Endodermal cell (in vitro differentiated cells): ENCODE measurements at regions not wholly inside any gene's neighbourhood (a gene's known extent, or its start where the extent isn't known, plus 50 kb on each side); places are given as distances from the start of the nearest gene placed in this dataset.
A peak's percentile ranks its signal among the peaks of the same experiment; 100 is the strongest.

Experiments used
- DNase-seq: peaks from one replicate; pipeline ENCODE4 v3.0.0-alpha.2; 2017
- H3K27ac ChIP-seq: 2 replicates; pipeline ENCODE4 v1.5.1; 2013; ENCODE audit warnings: mild to moderate bottlenecking, low read depth, low read length, moderate library complexity
- H3K27me3 ChIP-seq: 2 replicates; pipeline ENCODE4 v1.6.1; 2013; ENCODE audit warnings: mild to moderate bottlenecking, low read length, moderate library complexity; ENCODE audit not compliant: insufficient read depth, control insufficient read depth, poor library complexity, severe bottlenecking
- H3K36me3 ChIP-seq: 2 replicates; pipeline ENCODE4 v1.7.0; 2013; ENCODE audit warnings: mild to moderate bottlenecking, low read length, moderate library complexity; ENCODE audit not compliant: control insufficient read depth, insufficient read depth
- H3K4me1 ChIP-seq: one replicate; pipeline ENCODE4 v1.7.0; 2013; ENCODE audit warnings: low read length; ENCODE audit not compliant: control insufficient read depth, insufficient read depth
- H3K4me3 ChIP-seq: 2 replicates; pipeline ENCODE4 v1.5.1; 2013; ENCODE audit warnings: mild to moderate bottlenecking, low read length, moderate library complexity
- H3K9ac ChIP-seq: 2 replicates; pipeline ENCODE4 v1.6.1; 2013; ENCODE audit warnings: mild to moderate bottlenecking, low read length, moderate library complexity; ENCODE audit not compliant: poor library complexity, severe bottlenecking; ENCODE audit errors: extremely low read depth
- H3K9me3 ChIP-seq: 2 replicates; pipeline ENCODE4 v1.6.1; 2013; ENCODE audit warnings: mild to moderate bottlenecking, low read length, moderate library complexity; ENCODE audit not compliant: control insufficient read depth
- H3K27ac Mint-ChIP-seq: 2 replicates; pipeline ENCODE4 v1.8.0; 2020; ENCODE audit warnings: mixed read lengths
- H3K27me3 Mint-ChIP-seq: 2 replicates; pipeline ENCODE4 v1.8.0; 2021; ENCODE audit warnings: mild to moderate bottlenecking, mixed read lengths; ENCODE audit not compliant: insufficient read depth
- H3K36me3 Mint-ChIP-seq: 2 replicates; pipeline ENCODE4 v1.8.0; 2020; ENCODE audit warnings: low read depth, mixed read lengths
- H3K4me1 Mint-ChIP-seq: 2 replicates; pipeline ENCODE4 v1.8.0; 2020; ENCODE audit warnings: mixed read lengths
- H3K4me3 Mint-ChIP-seq: 2 replicates; pipeline ENCODE4 v1.8.0; 2020; ENCODE audit warnings: mild to moderate bottlenecking, moderate library complexity, mixed read lengths
- H3K9me3 Mint-ChIP-seq: 2 replicates; pipeline ENCODE4 v1.8.0; 2020; ENCODE audit warnings: mild to moderate bottlenecking, mixed read lengths
- WGBS, 2 experiments: methylation state at CpG; one replicate each; pipeline versions ENCODE4 v1.1.5 to v1.1.7; 2013; ENCODE audit warnings: missing lambda C conversion rate in 2 of 2, mixed read lengths in 1 of 2; ENCODE audit not compliant: insufficient coverage in 1 of 2, insufficient read length in 1 of 2; 5-methylcytosine and 5-hydroxymethylcytosine counted together
- TF ChIP-seq, protein P1 (sequence below): fragments of 200-600 bp; sonication (generic); conservative IDR thresholded peaks from 2 replicates; pipeline ENCODE4 v1.5.0; 2021; ENCODE audit warnings: antibody characterized with exemption, mild to moderate bottlenecking

DNA sequence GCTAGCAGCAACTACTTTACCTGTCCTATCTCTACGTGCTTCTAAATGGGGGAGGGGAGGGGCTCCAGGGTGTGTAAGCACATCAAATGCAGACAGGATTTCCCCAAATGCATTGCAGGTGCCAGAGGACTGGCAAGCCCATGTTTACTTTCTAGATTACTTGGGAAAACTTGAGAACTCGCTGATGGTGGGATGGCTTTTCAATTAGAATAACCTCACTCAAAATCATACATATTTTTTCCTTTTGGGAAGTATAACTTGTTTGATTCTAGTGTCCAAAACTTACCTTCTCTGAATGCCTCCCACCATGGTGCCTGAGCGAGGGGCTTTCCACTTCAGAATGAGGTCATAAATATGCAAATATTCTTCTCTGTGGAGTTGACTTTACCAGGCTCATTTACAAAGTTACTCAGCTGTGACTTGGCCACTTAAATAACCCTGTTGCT lies 191.3 kb upstream of the RHOBTB1 start:
- no peak overlapping the region for H3K4me3 Mint-ChIP-seq
- H3K9me3 Mint-ChIP-seq: peaks cover 15% of the 10 kb centered on the region
- Histone ChIP-seq H3K27ac (no peak overlapping the region), H3K36me3 (no peaks in the 10 kb centered on the region), H3K9me3 (peaks cover 8% of the 10 kb centered on the region), H3K4me1 (peaks cover 5% of the 10 kb centered on the region), H3K27me3 (no peaks in the 10 kb centered on the region), H3K4me3 (no peak overlapping the region), H3K9ac (no peak overlapping the region)
- TF ChIP-seq, protein P1, sequence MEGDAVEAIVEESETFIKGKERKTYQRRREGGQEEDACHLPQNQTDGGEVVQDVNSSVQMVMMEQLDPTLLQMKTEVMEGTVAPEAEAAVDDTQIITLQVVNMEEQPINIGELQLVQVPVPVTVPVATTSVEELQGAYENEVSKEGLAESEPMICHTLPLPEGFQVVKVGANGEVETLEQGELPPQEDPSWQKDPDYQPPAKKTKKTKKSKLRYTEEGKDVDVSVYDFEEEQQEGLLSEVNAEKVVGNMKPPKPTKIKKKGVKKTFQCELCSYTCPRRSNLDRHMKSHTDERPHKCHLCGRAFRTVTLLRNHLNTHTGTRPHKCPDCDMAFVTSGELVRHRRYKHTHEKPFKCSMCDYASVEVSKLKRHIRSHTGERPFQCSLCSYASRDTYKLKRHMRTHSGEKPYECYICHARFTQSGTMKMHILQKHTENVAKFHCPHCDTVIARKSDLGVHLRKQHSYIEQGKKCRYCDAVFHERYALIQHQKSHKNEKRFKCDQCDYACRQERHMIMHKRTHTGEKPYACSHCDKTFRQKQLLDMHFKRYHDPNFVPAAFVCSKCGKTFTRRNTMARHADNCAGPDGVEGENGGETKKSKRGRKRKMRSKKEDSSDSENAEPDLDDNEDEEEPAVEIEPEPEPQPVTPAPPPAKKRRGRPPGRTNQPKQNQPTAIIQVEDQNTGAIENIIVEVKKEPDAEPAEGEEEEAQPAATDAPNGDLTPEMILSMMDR: no peak
- no peak overlapping the region for H3K27ac Mint-ChIP-seq
- H3K4me1 Mint-ChIP-seq: peaks cover 36% of the 10 kb centered on the region
- peak; percentile 56 for DNase-seq
- 74 to 80% methylated on average over 1 to 3 of the region's 3 CpGs for WGBS, 2 experiments
- no peaks in the 10 kb centered on the region for H3K27me3 Mint-ChIP-seq
- H3K36me3 Mint-ChIP-seq: peaks cover 4% of the 10 kb centered on the region

DNA sequence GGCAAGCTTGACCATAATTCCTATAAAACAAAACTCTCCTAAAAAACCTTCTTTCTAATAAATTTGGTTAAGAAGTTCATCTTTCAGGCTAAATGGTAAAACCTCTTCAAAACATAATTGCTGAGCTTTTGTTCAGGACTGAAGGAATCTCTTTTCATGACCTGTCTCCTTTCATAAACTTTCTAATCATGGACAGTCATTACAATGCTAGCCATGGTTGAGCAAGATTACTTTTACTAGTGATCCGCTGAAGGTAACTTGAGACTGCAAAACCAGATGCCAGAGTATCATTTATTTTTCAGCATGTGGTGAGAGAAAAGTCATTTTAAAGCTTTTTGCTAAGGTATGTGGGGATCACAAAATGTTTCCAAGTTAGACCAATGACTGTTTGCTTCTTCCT lies 186.4 kb upstream of the RHOBTB1 start:
- H3K36me3 Mint-ChIP-seq: peaks cover 4% of the 10 kb centered on the region

DNA sequence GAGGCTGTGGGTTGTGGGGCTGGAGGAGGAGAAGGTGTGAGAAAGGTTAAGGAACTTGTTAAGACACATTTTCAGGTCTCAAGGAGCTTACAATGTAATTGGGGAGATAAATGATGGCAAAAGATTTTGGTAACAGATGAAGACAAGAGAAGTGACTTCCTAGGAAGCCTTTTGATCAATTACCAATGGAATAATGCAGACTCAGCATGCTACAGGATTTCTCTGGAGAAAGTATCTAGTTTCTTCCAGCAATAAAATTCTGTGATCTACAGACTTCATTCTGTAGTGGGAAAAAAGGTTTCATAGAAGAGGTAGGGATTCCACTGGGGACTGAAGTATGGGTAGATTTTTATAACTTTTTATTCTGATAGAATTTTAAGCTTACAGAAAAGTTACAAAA lies 184.2 kb upstream of the RHOBTB1 start:
- H3K9me3 Mint-ChIP-seq: peaks cover 2% of the 10 kb centered on the region
- H3K36me3 Mint-ChIP-seq: no peaks in the 10 kb centered on the region
- Histone ChIP-seq H3K4me1 (no peaks in the 10 kb centered on the region), H3K27ac (no peak overlapping the region), H3K4me3 (no peak overlapping the region), H3K9ac (no peak overlapping the region), H3K36me3 (no peaks in the 10 kb centered on the region), H3K27me3 (no peaks in the 10 kb centered on the region), H3K9me3 (peaks cover 1% of the 10 kb centered on the region)
- TF ChIP-seq, protein P1: no peak
- no peak overlapping the region for H3K27ac Mint-ChIP-seq
- H3K4me3 Mint-ChIP-seq: no peak overlapping the region
- no peaks in the 10 kb centered on the region for H3K4me1 Mint-ChIP-seq
- H3K27me3 Mint-ChIP-seq: no peaks in the 10 kb centered on the region
- no peak for DNase-seq

More for the DNA sequence above, 186.4 kb upstream of the RHOBTB1 start:
- DNase-seq: no peak
- Mint-ChIP-seq H3K4me3 (no peak overlapping the region), H3K27ac (no peak overlapping the region), H3K4me1 (peaks cover 4% of the 10 kb centered on the region), H3K27me3 (no peaks in the 10 kb centered on the region), H3K9me3 (peaks cover 15% of the 10 kb centered on the region)
- Histone ChIP-seq H3K9me3 (peaks cover 8% of the 10 kb centered on the region), H3K4me3 (no peak overlapping the region), H3K9ac (no peak overlapping the region), H3K27me3 (no peaks in the 10 kb centered on the region), H3K36me3 (no peaks in the 10 kb centered on the region), H3K4me1 (no peaks in the 10 kb centered on the region), H3K27ac (no peak overlapping the region)
- TF ChIP-seq, protein P1: no peak
- 92 to 100% methylated on average over 1 of the region's 1 CpG for WGBS, 2 experiments
